ENCODE measurements at regions not wholly inside any gene's neighbourhood (a gene's known extent, or its start where the extent isn't known, plus 50 kb on each side); places are given as distances from the start of the nearest gene placed in this dataset.

- no peak for DNase-seq
Observed at GRCh38 chr9:99282406-99282805, 60.3 kb downstream of the SEC61B start.

DNA sequence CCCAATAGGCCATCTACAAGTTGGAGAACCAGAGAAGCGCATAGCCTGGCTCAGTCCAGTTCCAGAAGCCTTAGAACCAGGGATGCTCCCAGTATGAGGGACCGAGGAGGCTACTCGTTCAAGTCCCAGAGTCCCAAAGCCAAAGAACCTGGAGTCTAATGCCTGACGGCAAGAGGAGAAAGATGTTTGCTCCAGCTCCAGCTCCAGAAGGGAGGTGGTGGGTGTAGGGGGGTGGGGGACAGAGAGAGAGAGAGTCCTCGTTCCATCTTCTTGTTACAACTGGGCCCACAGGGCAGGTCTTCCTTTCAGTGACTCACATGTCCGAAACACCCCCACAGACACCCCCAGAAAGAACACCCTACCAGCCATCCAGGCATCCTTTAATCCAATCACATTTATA lies 63.9 kb downstream of the SEC61B start:
- DNase-seq: no peak

GRCh38 chr9:99286536-99286935 lies 64.5 kb downstream of the SEC61B start:
- DNase-seq: no peak

- no peak for DNase-seq
Observed at GRCh38 chr9:99287641-99288040, 65.6 kb downstream of the SEC61B start.

DNA sequence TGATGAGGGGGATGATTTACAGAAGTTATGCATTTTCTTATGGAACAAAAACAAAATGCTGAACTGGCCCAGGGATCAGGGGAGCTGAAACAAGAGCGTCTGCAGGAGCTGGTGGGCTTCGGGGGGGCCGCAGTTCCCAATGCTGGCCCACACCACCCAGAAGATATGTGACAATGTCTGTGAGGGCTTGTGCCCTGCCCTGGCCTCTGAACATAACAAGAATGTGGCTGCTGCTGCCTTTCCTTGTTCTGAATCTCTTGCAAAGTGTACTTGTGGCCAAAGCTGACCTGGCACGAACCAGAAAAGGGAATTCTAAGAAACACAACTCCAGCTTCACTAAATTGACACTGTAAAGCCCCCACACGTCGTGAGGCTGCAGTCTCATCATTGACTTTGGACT lies 66.7 kb downstream of the SEC61B start:
- DNase-seq: no peak

- DNase-seq: no peak
Observed at GRCh38 chr9:99294850-99295461, 72.9 kb downstream of the SEC61B start.

- no peak for DNase-seq
Observed at GRCh38 chr9:99296291-99296951, 74.3 kb downstream of the SEC61B start.

DNA sequence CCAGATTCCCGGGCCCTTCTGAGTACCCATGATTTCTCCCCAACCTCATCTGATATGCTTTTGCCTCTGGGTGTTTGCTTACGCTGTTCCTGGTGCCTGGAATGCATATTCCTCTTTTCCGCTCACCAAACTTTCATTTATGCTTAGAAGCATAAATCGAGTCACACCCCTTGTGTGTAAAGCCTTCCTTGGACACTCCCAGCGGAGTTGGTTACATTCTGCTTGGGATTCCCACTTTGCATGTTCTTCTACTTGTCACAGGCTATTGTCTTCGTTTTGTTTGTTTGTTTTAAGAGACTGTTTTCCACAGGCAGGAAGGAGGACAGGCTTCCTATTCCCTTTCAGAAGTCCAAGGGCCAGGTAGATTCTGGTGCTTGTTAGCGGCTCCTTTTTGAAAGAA lies 76.5 kb downstream of the SEC61B start:
- DNase-seq: no peak

- DNase-seq: no peak
Observed at GRCh38 chr9:99299211-99300102, 77.4 kb downstream of the SEC61B start.

DNA sequence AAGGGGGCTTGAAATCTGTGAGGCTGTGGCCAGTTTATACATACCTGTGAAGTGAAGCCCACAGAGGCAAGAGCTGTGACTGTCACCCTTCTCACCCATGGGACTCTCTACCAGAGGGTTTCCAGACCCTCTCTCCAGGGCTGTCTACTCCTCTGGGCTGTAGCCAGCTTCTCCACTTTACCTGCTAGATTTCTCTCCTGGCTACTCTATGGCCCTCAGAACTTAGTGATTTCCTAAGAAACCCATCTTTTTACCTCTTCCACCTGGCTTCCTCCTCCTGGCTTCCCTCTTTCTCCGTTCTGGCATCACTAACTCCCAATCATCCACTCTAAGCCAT lies 78.0 kb downstream of the SEC61B start:
- no peak for DNase-seq

DNA sequence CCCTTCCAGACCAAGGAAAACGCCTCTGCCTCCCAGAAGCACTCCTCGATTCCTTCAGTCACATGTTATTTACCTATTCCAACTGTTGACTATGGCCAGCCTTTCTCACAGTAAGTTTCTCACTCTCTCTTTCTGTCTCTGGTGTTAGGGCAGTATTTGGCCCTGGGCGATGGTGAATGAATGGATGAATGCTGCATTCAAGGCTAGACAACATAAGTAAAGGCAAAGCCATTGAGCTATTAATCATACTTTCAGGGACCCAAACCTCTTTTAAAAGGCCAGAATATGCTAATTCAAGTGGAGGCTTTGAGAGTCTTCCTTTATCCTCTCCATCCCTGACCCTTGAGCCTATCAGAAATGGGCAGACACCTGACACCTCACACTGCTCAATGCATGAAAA lies 78.5 kb downstream of the SEC61B start:
- no peak for DNase-seq

- DNase-seq: no peak
Observed at GRCh38 chr9:99303177-99303576, 81.1 kb downstream of the SEC61B start.

GRCh38 chr9:99305124-99305523 lies 83.0 kb downstream of the SEC61B start:
- DNase-seq: no peak

DNA sequence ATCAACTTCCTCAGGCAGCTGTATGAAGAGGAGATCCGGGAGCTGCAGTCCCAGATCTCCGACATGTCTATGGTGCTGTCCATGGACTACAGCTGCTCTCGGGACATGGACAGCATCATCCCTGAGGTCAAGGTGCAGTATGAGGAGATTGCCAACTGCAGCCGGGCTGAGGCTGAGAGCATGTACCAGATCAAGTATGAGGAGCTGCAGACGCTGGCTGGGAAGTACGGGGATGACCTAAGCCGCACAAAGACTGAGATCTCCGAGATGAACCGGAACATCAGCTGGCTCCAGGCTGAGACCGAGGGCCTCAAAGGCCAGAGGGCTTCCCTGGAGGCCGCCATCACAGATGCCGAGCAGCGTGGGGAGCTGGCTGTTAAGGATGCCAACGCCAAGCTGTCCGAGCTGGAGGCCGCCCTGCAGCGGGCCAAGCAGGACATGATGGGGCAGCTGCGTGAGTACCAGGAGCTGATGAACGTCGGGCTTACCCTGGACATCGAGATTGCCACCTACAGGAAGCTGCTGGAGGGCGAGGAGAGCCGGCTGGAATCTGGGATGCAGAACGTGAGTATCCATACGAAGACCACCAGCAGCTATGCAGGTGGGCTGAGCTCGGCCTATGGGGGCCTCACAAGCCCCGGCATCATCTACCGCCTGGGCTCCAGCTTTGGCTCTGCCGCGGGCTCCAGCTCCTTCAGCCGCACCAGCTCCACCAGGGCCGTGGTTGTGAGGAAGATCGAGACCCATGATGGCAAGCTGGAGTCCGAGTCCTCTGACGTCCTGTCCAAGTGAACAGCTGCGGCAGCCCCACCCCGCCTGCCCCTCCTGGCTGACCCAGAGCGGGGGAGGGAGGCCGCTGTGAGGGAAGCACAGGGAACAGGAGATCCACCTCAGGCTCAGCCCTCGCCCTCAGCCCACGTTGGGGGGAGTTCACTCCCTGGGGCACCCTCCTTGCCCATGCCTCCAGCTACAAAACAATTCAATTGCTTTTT lies 84.0 kb downstream of the SEC61B start:
- DNase-seq: no peak

DNA sequence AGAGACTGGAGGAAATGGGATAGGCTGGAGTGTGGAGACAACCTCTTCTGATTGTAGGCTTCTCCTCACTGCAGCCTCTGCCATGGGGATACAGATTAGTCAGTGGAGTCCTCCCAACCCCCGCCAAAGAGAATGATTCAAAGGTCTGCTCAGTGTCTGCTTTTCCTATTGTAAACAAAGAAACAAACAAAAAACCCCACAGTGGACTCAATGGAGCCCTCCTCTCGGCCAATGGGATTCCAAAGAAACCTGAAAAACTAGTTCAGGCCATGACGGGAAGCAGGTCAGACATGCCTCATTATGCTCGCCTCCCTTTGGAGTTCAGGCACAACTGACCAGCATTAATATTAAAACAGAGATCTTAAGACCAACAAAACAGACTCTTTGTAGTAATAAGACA lies 85.8 kb downstream of the SEC61B start:
- no peak for DNase-seq

GRCh38 chr9:99309141-99309939 lies 87.3 kb downstream of the SEC61B start:
- no peak for DNase-seq

GRCh38 chr9:99312736-99313135 lies 90.7 kb downstream of the SEC61B start:
- DNase-seq: no peak

DNA sequence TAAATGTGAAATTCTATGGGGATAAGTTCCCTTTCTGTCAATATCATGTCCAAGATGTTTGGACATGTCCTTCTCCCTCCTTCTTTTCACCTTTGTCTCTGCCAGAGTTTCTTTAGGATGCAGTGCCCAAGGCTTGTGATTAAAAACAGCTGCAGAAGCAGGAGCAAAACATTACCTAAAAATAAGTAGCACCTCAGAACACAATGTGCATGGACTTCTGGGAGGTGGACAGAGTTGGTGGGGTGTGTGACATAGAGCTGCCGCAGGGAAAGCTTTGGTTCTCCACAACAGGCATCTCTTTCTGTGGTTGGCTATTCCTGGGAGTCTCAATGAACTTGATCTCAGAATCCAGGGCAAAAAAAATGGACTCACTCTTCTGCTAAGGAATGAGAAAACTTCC lies 97.0 kb downstream of the SEC61B start:
- no peak for DNase-seq

GRCh38 chr9:99322299-99322698 lies 100.2 kb downstream of the SEC61B start:
- DNase-seq: no peak

- DNase-seq: no peak
Observed at GRCh38 chr9:99326112-99326916, 104.2 kb downstream of the SEC61B start.

- no peak for DNase-seq
Observed at GRCh38 chr9:99326917-99327189, 104.8 kb downstream of the SEC61B start.

All from NK-92 treated with Interleukin-12 subunit alpha and Interleukin-12 subunit beta, amount 100 ng/mL, for 24 hours (cell line).